ENCODE measurements at regions not wholly inside any gene's neighbourhood (a gene's known extent, or its start where the extent isn't known, plus 50 kb on each side); places are given as distances from the start of the nearest gene placed in this dataset.

GRCh38 chr1:29832936-29833335 lies 596.6 kb downstream of the PTPRU start:
- Histone ChIP-seq H3K27me3 (ENCODE audit: control insufficient read depth in 4 of 4, insufficient read depth in 4 of 4, low read length in 3 of 4) (peaks cover 0 to 4% (median 0%) of the 10 kb centered on the region in 4 donors), H3K36me3 (ENCODE audit: control insufficient read depth in 4 of 4, insufficient read depth in 3 of 4, low read depth in 1 of 4, low read length in 3 of 4) (peaks cover 0 to 2% (median 0%) of the 10 kb centered on the region in 4 donors), H3K27ac (ENCODE audit: low read depth in 1 of 2, low read length in 2 of 2) (no peak overlapping the region), H3K4me1 (ENCODE audit: control insufficient read depth in 4 of 4, insufficient read depth in 4 of 4, low read length in 3 of 4) (no peaks in the 10 kb centered on the region), H3K9me3 (ENCODE audit: control insufficient read depth in 4 of 4, low read length in 3 of 4) (no peaks in the 10 kb centered on the region), H3K4me3 (ENCODE audit: low read depth in 1 of 3, low read length in 3 of 3) (no peak overlapping the region), H3K9ac (ENCODE audit: low read depth in 1 of 2, low read length in 2 of 2) (no peak overlapping the region)
- TF ChIP-seq RAD21 (IDR thresholded peaks at IDR 0.05) (no peak), EGR1 (IDR thresholded peaks at IDR 0.05; ENCODE audit: low read depth in 2 of 2) (no peak), FOXA2 (IDR thresholded peaks at IDR 0.05) (no peak), JUND (IDR thresholded peaks at IDR 0.05) (no peak), FOXA1 (IDR thresholded peaks at IDR 0.05) (no peak), ZBTB33 (IDR thresholded peaks at IDR 0.05) (no peak), GABPA (IDR thresholded peaks at IDR 0.05 in 1 of 2, conservative IDR thresholded peaks at IDR 0.05 in 1 of 2) (no peak), SP1 (IDR thresholded peaks at IDR 0.05) (no peak), RXRA (IDR thresholded peaks at IDR 0.05) (no peak), REST (IDR thresholded peaks at IDR 0.05) (no peak), ATF3 (IDR thresholded peaks at IDR 0.05) (no peak), YY1 (IDR thresholded peaks at IDR 0.05) (no peak), NR2F2 (IDR thresholded peaks at IDR 0.05) (no peak), CTCF (IDR thresholded peaks at IDR 0.05; ENCODE audit: low read depth, low read length, missing input control) (no peak), HNF4A (conservative IDR thresholded peaks at IDR 0.05) (no peak)
- peak; percentile 9 for DNase-seq (ENCODE audit: low spot score)
- 85% methylated on average over 5 of the region's 5 CpGs for WGBS

GRCh38 chr1:29832471-29832870 lies 596.1 kb downstream of the PTPRU start:
- Histone ChIP-seq H3K36me3 (ENCODE audit: control insufficient read depth in 4 of 4, insufficient read depth in 3 of 4, low read depth in 1 of 4, low read length in 3 of 4) (peaks cover 0 to 2% (median 0%) of the 10 kb centered on the region in 4 donors), H3K4me1 (ENCODE audit: control insufficient read depth in 4 of 4, insufficient read depth in 4 of 4, low read length in 3 of 4) (no peaks in the 10 kb centered on the region), H3K9me3 (ENCODE audit: control insufficient read depth in 4 of 4, low read length in 3 of 4) (no peaks in the 10 kb centered on the region), H3K9ac (ENCODE audit: low read depth in 1 of 2, low read length in 2 of 2) (no peak overlapping the region), H3K27me3 (ENCODE audit: control insufficient read depth in 4 of 4, insufficient read depth in 4 of 4, low read length in 3 of 4) (peaks cover 0 to 4% (median 0%) of the 10 kb centered on the region in 4 donors), H3K27ac (ENCODE audit: low read depth in 1 of 2, low read length in 2 of 2) (no peak overlapping the region), H3K4me3 (ENCODE audit: low read depth in 1 of 3, low read length in 3 of 3) (no peak overlapping the region)
- 68% methylated on average over 8 of the region's 8 CpGs for WGBS
- DNase-seq (ENCODE audit: low spot score), result peak; percentile 12
- TF ChIP-seq ZBTB33 (IDR thresholded peaks at IDR 0.05), result no peak
- TF ChIP-seq NR2F2 (IDR thresholded peaks at IDR 0.05), result no peak
- TF ChIP-seq HNF4A (conservative IDR thresholded peaks at IDR 0.05), result no peak
- TF ChIP-seq SP1 (IDR thresholded peaks at IDR 0.05), result no peak
- TF ChIP-seq RAD21 (IDR thresholded peaks at IDR 0.05), result no peak
- no peak for TF ChIP-seq FOXA2 (IDR thresholded peaks at IDR 0.05)
- TF ChIP-seq ATF3 (IDR thresholded peaks at IDR 0.05), result no peak
- no peak for TF ChIP-seq RXRA (IDR thresholded peaks at IDR 0.05)
- no peak for TF ChIP-seq YY1 (IDR thresholded peaks at IDR 0.05)
- no peak for TF ChIP-seq TAF1 (conservative IDR thresholded peaks at IDR 0.05)
- TF ChIP-seq GABPA (IDR thresholded peaks at IDR 0.05 in 1 of 2, conservative IDR thresholded peaks at IDR 0.05 in 1 of 2), result no peak
- no peak for TF ChIP-seq REST (IDR thresholded peaks at IDR 0.05)
- TF ChIP-seq JUND (IDR thresholded peaks at IDR 0.05), result no peak
- no peak for TF ChIP-seq MAX (IDR thresholded peaks at IDR 0.05)
- TF ChIP-seq EGR1 (IDR thresholded peaks at IDR 0.05; ENCODE audit: low read depth in 2 of 2), result no peak
